ENCODE measurements at regions not wholly inside any gene's neighbourhood (a gene's known extent, or its start where the extent isn't known, plus 50 kb on each side); places are given as distances from the start of the nearest gene placed in this dataset.

- TF ChIP-seq CTCF (IDR thresholded peaks at IDR 0.05; ENCODE audit: insufficient read depth, low read length, poor library complexity, severe bottlenecking), result no peak
- TF ChIP-seq EZH2phosphoT487 (conservative IDR thresholded peaks at IDR 0.05; ENCODE audit: low read length), result no peak
These were observed 514.1 kb upstream of the PITX2 start for GRCh38 chr4:111136967-111137366.
